Activated CD4-positive, alpha-beta T cell treated with anti-CD3 and anti-CD28 coated beads, Interleukin-10, Interleukin-2, amounts not matched to agents 100 ng/mL and 50 ng/mL, durations not matched to agents 16 hours and 8 hours (primary cell): ENCODE measurements at regions not wholly inside any gene's neighbourhood (a gene's known extent, or its start where the extent isn't known, plus 50 kb on each side); places are given as distances from the start of the nearest gene placed in this dataset.
A peak's percentile ranks its signal among the peaks of the same experiment; 100 is the strongest.
"Not testable (repeated sequence)": the region's sequence is repeated elsewhere in the genome, so short reads cannot be mapped to it uniquely, and the experiment has no call there.

Experiments
- DNase-seq: peaks from one replicate; pipeline ENCODE4 v3.0.0-alpha.2; 2020

GRCh38 chr10:91005276-91005675 lies 84.4 kb upstream of the ANKRD1 start:
- DNase-seq: not testable (repeated sequence)

- peak; percentile 85 for DNase-seq
Measured at GRCh38 chr10:91006001-91006751, 85.3 kb upstream of the ANKRD1 start.

- DNase-seq: peak; percentile 83
Measured at GRCh38 chr10:91006752-91007346, 86.0 kb upstream of the ANKRD1 start.

GRCh38 chr10:91007655-91008054 lies 86.8 kb upstream of the ANKRD1 start:
- peak; percentile 72 for DNase-seq

GRCh38 chr10:91009121-91009520 lies 88.2 kb upstream of the ANKRD1 start:
- no peak for DNase-seq

- DNase-seq: no peak
Measured at GRCh38 chr10:91010952-91011351, 90.1 kb upstream of the ANKRD1 start.

- no peak for DNase-seq
Measured at GRCh38 chr10:91012502-91012901, 91.6 kb upstream of the ANKRD1 start.

GRCh38 chr10:91013985-91014384 lies 93.1 kb upstream of the ANKRD1 start:
- no peak for DNase-seq

- DNase-seq: peak; percentile 63
Measured at GRCh38 chr10:91017198-91017597, 96.3 kb upstream of the ANKRD1 start.

- DNase-seq: no peak
Measured at GRCh38 chr10:91021901-91022300, 101.0 kb upstream of the ANKRD1 start.

- no peak for DNase-seq
Measured at GRCh38 chr10:91022390-91022789, 101.5 kb upstream of the ANKRD1 start.

GRCh38 chr10:91022924-91023699 lies 102.2 kb upstream of the ANKRD1 start:
- DNase-seq: no peak

GRCh38 chr10:91023700-91024398 lies 103.0 kb upstream of the ANKRD1 start:
- no peak for DNase-seq

GRCh38 chr10:91024541-91024940 lies 103.7 kb upstream of the ANKRD1 start:
- no peak for DNase-seq

- no peak for DNase-seq
Measured at GRCh38 chr10:91032611-91033206, 111.8 kb upstream of the ANKRD1 start.

- DNase-seq: no peak
Measured at GRCh38 chr10:91033324-91033950, 112.5 kb upstream of the ANKRD1 start.

- DNase-seq: peak; percentile 72
Measured at GRCh38 chr10:91034042-91034441, 113.2 kb upstream of the ANKRD1 start.

GRCh38 chr10:91034494-91035159 lies 113.7 kb upstream of the ANKRD1 start:
- no peak for DNase-seq

- no peak for DNase-seq
Measured at GRCh38 chr10:91035650-91036292, 114.9 kb upstream of the ANKRD1 start.

- no peak for DNase-seq
Measured at GRCh38 chr10:91036807-91037411, 116.0 kb upstream of the ANKRD1 start.

- no peak for DNase-seq
Measured at GRCh38 chr10:91038971-91039370, 118.1 kb upstream of the ANKRD1 start.
